ENCODE measurements at regions not wholly inside any gene's neighbourhood (a gene's known extent, or its start where the extent isn't known, plus 50 kb on each side); places are given as distances from the start of the nearest gene placed in this dataset.

DNA sequence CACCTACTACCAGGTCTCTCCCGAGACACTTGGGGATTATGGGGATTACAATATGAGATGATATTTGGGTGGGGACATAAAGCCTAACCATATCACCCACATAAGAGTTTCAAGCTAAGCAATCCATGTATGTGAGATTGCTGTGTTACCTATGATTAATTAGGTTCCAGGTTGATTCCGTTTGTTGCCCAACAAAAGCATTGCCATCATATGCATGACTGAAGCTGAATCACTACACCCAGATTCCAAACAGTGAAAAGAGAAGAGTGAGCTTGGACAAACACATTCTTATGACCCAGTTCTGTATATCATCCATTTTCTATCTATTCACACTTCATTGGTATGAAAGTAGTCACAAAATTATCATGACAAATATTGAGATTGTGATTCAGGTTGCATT is 952.5 kb upstream of the MAN1A1 start:
- FAIRE-seq: no peak
- no peaks in the 10 kb centered on the region for H3K4me1 ChIP-seq (ENCODE audit: control insufficient read depth, extremely low read depth, insufficient read depth, low read length)
- H3K36me3 ChIP-seq (ENCODE audit: control insufficient read depth in 2 of 2, extremely low read depth in 1 of 2, insufficient read depth in 2 of 2, low read length in 2 of 2): no peaks in the 10 kb centered on the region
- no peaks in the 10 kb centered on the region for H3K9me3 ChIP-seq (ENCODE audit: control insufficient read depth, low read depth, low read length)
- H3K4me3 ChIP-seq (ENCODE audit: control insufficient read depth in 2 of 3, extremely low read depth in 1 of 3, insufficient read depth in 2 of 3, low read depth in 1 of 3, low read length in 3 of 3): no peak overlapping the region
- no peak overlapping the region for H3K27ac ChIP-seq (ENCODE audit: control insufficient read depth, insufficient read depth, low read length)
- no peak overlapping the region for H2AFZ ChIP-seq (ENCODE audit: control insufficient read depth, low read length)
- H3K79me2 ChIP-seq (ENCODE audit: control insufficient read depth, insufficient read depth, low read length): no peaks in the 10 kb centered on the region
- H3K9ac ChIP-seq (ENCODE audit: control insufficient read depth, extremely low read depth, insufficient read depth, low read length): no peak overlapping the region
- H3K27me3 ChIP-seq (ENCODE audit: control insufficient read depth, extremely low read depth, insufficient read depth, low read length): no peaks in the 10 kb centered on the region
- H3K9me1 ChIP-seq (ENCODE audit: control insufficient read depth, extremely low read depth, insufficient read depth, low read length): no peaks in the 10 kb centered on the region
- TF ChIP-seq, protein P1, sequence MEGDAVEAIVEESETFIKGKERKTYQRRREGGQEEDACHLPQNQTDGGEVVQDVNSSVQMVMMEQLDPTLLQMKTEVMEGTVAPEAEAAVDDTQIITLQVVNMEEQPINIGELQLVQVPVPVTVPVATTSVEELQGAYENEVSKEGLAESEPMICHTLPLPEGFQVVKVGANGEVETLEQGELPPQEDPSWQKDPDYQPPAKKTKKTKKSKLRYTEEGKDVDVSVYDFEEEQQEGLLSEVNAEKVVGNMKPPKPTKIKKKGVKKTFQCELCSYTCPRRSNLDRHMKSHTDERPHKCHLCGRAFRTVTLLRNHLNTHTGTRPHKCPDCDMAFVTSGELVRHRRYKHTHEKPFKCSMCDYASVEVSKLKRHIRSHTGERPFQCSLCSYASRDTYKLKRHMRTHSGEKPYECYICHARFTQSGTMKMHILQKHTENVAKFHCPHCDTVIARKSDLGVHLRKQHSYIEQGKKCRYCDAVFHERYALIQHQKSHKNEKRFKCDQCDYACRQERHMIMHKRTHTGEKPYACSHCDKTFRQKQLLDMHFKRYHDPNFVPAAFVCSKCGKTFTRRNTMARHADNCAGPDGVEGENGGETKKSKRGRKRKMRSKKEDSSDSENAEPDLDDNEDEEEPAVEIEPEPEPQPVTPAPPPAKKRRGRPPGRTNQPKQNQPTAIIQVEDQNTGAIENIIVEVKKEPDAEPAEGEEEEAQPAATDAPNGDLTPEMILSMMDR (optimal IDR thresholded peaks at IDR 0.05 in 1 of 3, IDR thresholded peaks at IDR 0.05 in 1 of 3, conservative IDR thresholded peaks at IDR 0.05 in 1 of 3; ENCODE audit: extremely low read depth in 1 of 3, insufficient read depth in 2 of 3, low read length in 3 of 3): no peak
- no peak for TF ChIP-seq EZH2 (IDR thresholded peaks at IDR 0.05; ENCODE audit: low read length)
- no peak overlapping the region for H3K4me2 ChIP-seq (ENCODE audit: control insufficient read depth, extremely low read depth, insufficient read depth, low read depth, low read length)
- dilution Hi-C loops (cut with MboI; ENCODE audit: extremely low pct_ligation_motif_present, low sequenced_read_pairs): no loop called here
- H4K20me1 ChIP-seq (ENCODE audit: control insufficient read depth, extremely low read depth, insufficient read depth, low read length): no peaks in the 10 kb centered on the region
- DNase-seq (ENCODE audit: low read depth, low spot score): no peak

- Histone ChIP-seq H3K4me2 (ENCODE audit: control insufficient read depth, extremely low read depth, insufficient read depth, low read depth, low read length) (no peak overlapping the region), H3K27me3 (ENCODE audit: control insufficient read depth, extremely low read depth, insufficient read depth, low read length) (no peaks in the 10 kb centered on the region), H2AFZ (ENCODE audit: control insufficient read depth, low read length) (no peak overlapping the region), H3K4me3 (ENCODE audit: control insufficient read depth in 2 of 3, extremely low read depth in 1 of 3, insufficient read depth in 2 of 3, low read depth in 1 of 3, low read length in 3 of 3) (no peak overlapping the region), H3K79me2 (ENCODE audit: control insufficient read depth, insufficient read depth, low read length) (no peaks in the 10 kb centered on the region), H3K27ac (ENCODE audit: control insufficient read depth, insufficient read depth, low read length) (no peak overlapping the region), H3K9me3 (ENCODE audit: control insufficient read depth, low read depth, low read length) (no peaks in the 10 kb centered on the region), H3K4me1 (ENCODE audit: control insufficient read depth, extremely low read depth, insufficient read depth, low read length) (no peaks in the 10 kb centered on the region), H3K36me3 (ENCODE audit: control insufficient read depth in 2 of 2, extremely low read depth in 1 of 2, insufficient read depth in 2 of 2, low read length in 2 of 2) (no peaks in the 10 kb centered on the region), H3K9ac (ENCODE audit: control insufficient read depth, extremely low read depth, insufficient read depth, low read length) (no peak overlapping the region), H4K20me1 (ENCODE audit: control insufficient read depth, extremely low read depth, insufficient read depth, low read length) (no peaks in the 10 kb centered on the region), H3K9me1 (ENCODE audit: control insufficient read depth, extremely low read depth, insufficient read depth, low read length) (no peaks in the 10 kb centered on the region)
- no peak for DNase-seq (ENCODE audit: low read depth, low spot score)
- TF ChIP-seq EZH2 (IDR thresholded peaks at IDR 0.05; ENCODE audit: low read length): no peak
- TF ChIP-seq, protein P1 (optimal IDR thresholded peaks at IDR 0.05 in 1 of 3, IDR thresholded peaks at IDR 0.05 in 1 of 3, conservative IDR thresholded peaks at IDR 0.05 in 1 of 3; ENCODE audit: extremely low read depth in 1 of 3, insufficient read depth in 2 of 3, low read length in 3 of 3): no peak
- no peak for FAIRE-seq
- dilution Hi-C loops (cut with MboI; ENCODE audit: extremely low pct_ligation_motif_present, low sequenced_read_pairs): no loop called here
These were observed 941.4 kb upstream of the MAN1A1 start for GRCh38 chr6:120290964-120291363.

Measured in keratinocyte (primary cell).